HG02840 (cell line): ENCODE measurements at regions not wholly inside any gene's neighbourhood (a gene's known extent, or its start where the extent isn't known, plus 50 kb on each side); places are given as distances from the start of the nearest gene placed in this dataset.

Source experiments
- ATAC-seq: cut with Tn5 transposase; IDR thresholded peaks from one replicate; pipeline ENCODE4 v1.9.1; 2021; ENCODE audit warnings: mild to moderate bottlenecking, moderate library complexity, moderate number of reproducible peaks; ENCODE audit not compliant: unreplicated experiment, low FRiP score

DNA sequence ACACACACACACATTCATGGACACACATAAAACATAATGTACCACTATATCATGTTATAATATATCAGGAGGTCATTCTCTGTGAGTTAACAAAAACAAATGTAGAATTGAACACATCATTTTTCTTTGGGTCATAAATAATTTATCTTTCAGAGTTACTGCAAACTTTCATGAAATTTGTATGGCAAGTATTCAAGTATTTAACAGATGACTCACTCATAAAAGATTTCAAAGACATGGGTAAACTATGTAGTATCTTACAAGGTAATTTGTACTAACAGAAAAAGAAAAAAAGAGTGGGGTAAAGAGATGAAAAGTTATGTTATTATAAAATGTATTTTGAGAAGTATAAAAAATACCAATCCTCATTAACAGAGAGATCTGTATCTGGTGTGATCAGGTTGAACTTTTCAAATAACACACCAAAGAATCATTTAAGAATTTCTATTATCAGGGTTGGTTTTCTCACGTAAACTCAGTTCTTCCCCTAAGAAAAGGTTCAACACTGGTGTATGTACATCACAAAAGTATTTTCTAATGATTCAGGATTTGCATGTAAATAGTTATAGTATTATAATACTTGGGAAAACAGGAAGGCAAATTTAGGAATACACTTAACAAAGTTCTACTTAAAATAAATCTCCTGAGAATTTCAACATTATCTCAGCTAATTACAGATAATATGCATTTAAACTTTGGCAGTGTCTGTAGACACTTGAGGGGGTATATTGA is 933.1 kb upstream of the LRRN3 start:
- no peak for ATAC-seq

DNA sequence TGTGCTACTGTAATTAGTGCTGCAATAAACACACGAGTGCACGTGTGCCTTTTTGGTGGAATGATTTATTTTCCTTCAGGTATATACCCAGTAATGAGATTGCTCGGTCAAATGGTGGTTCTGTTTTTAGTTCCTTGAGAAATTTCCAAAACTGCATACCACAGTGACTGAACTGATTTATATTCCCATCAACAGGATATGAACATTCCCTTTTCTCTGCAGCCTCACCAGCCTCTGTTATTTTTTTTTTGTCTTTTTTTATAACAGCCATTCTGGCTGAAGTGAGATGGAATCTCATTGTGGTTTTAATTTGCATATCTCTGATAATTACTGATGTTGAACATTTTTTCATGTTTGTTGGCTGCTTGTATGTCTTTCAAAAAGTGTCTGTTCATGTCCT is 922.9 kb upstream of the LRRN3 start:
- ATAC-seq: no peak

DNA sequence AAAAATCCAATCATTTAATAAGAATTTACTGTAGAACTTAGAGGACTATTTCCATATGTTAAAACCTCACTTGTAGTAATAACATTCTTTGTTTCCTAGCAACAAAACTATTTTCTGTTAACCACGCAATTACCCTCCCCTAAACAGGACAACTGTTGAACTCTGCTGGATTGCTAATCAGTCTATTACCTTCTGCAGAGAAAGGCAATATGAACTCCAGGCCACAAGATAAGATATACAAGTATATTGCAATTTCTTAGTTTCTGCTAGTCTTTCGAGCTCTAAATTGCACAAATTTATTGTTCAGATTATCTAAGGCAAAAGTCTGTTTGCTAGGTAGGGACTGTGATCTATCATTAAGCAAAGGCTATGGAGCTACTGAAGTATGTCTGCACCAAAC is 920.1 kb upstream of the LRRN3 start:
- no peak for ATAC-seq

DNA sequence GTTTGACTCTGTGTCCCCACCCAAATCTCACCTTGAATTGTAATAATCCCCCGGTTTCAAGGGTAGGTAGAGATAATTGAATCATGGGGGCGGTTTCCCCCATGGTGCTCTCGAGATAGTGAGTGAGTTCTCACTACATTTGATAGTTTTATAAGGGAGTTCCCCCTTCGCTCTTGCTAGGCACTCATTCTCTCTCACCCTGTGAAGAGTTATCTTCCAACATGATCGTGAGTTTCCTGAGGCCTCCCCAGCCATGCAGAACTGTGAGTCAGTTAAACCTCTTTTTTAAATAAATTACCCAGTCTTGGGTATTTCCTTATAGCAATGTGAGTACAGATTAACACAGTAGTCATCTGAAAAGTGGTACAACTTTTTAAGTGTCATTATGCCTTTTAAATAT is 913.5 kb upstream of the LRRN3 start:
- ATAC-seq: no peak

DNA sequence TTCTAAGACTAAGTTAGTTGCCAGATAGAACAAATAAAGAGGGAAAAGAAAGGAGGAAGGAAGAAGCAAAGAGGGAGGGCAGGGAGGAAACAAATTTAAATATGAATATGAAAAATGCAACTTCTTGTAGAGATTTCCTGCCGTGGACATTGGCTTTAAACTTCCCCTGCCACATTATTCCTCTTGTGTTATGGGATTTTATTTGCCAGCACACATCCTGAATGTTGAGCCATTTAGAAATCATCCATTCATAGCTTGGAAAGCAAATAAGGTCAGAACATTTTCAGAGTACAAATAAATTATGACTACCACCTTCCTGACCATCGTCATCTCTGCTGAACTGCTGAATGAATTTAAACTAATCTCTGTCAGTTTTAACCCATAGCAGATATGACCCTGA is 911.9 kb upstream of the LRRN3 start:
- ATAC-seq: no peak

DNA sequence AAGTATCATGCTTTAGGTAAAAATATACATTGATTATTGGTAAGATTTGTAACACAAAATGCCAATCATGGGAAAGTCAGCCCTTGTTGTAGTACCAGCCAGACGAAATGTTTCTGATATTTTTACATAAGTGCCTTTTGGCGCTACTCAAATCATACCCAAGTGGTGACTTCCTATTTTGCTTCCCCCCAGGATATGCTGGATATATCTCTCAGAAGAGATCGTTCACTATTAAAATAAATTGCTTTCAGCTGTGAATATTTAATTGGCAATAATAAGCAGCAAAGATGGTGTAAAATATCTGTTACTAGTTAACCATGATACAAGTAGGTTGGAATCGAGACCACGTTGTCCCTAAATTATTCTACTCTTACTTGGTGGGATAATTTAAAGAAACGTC is 909.2 kb upstream of the LRRN3 start:
- ATAC-seq: no peak

DNA sequence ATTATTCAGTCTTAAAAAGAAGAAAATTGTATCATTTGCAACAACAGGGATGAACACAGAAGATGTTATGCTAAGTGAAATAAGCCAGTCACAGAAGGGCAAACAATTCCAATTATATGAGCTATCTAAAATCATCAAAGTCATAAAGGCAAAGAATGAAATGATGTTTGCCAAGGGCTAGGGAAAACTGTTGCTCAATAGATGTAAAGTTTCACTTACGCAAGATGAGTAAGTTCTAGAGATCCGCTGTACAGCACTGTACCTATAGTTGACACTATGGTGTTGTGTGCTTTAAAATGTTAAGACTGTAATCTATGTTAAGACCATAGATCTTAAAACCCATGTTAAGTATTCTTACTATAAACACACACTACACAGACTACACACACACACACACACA is 904.6 kb upstream of the LRRN3 start:
- no peak for ATAC-seq

DNA sequence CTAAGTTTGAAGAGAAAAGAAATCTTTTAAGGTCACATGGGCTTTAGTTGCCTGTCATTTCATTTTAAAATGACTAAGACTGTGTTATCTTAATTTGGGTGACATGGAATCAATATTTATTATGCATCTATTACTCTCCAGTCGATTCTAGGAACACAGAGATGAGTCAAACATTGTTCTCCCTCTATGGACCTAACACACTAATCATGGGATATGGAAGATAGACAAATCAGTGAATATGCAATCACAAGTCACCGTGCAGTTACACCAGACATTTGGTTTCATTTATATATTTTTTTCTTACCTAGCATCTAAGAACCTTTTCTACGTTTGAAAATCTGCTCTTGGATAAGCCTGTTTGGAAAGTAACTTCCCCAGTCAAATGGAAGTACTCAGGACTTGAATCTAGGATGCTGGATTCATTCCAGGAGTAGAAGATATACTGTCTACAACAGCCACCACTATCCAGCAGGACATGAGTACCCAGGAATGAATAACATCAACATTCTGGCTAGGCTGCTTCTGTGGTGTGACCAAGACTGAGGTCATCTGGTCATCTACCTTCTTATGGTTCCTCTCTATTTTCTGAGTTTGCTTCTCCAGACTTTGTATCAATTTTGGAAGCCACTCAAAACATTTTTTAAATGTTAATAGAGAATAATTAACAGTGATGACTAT is 902.9 kb upstream of the LRRN3 start:
- no peak for ATAC-seq

DNA sequence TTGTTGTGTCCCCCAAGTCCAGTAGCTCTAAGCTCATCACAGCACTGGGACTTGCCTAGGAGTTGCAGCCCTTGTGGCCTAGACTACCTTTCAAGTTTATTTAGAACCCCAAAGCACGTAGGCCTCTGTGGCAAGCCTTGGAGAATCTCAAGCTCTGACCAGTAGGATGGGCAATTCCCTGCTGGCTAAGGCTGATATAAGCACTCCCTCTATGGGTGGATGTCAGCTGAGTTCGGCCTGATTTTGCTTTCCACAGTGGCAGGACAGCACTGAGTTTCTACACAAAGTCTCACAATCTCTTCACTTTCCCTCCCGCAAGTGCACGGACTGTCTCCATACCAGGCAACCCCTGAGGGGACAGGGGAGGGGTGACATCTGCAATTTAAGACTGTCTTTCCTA is 886.4 kb upstream of the LRRN3 start:
- no peak for ATAC-seq

DNA sequence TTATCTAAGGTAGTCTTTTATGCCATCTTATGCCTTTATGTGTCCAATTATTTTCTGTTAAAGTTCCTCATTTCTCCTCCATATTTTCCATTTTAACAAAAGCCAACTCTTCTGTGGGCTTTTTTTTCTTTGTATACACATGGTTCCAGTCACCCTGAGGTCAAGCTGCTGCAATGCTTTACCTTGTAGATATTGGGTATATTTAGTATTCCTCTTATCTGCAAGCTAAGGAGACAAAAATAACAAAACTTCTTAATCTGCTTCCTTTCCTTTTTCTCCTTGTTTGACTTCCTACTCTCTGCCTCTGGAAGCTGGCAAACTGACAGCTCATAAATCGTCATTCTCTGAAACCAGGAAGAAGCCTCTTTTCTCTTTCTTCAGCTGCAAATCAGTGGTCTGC is 885.0 kb upstream of the LRRN3 start:
- no peak for ATAC-seq

DNA sequence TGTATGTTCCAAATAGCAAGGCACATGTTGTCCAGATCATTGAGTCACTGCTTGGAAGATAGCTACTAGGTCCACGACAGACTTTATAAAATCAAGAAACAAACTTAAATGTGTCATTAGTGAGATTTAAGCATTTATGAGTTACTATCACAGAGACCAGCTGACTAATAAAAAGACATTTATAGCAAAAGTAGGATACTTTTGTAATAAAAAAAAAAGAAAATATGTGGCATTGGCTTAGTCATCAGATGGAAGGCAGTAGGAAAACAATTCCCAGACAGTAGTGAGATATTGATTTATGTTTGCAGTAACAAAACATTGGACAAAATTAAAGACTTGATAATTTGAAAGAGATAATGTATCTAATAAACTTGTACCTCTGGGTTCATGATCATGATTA is 881.0 kb upstream of the LRRN3 start:
- ATAC-seq: no peak

DNA sequence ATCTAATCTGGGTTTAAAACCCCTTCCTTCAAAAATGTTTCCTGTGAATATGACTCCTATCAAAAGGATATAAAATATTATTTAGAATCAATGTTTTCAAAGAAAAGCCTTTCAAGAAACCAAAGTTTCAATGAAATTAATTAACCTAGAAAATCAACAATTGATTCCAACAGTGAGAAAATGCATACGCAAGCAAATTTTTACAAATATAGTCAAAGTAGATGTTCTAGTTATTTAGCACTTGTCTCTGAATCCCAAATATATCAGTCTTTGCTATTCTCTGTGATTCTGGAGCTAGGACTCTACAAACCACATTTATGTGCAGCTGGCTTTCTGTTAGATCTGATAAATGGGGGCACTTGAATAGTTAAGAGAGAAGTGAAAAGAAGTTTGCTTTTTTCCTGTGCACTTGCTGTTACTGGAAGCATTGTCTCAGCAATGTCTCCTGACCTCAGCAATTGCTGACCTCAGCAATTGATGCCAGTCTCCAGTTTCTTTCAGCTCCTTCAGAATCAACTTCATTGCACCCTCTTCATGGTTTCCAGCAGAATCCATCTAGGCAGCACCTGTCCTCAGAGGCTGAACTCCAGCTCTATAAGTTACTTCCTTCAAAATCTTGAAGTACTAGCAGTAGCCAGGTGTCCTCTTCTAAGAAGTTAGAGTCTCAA is 879.9 kb upstream of the LRRN3 start:
- no peak for ATAC-seq

DNA sequence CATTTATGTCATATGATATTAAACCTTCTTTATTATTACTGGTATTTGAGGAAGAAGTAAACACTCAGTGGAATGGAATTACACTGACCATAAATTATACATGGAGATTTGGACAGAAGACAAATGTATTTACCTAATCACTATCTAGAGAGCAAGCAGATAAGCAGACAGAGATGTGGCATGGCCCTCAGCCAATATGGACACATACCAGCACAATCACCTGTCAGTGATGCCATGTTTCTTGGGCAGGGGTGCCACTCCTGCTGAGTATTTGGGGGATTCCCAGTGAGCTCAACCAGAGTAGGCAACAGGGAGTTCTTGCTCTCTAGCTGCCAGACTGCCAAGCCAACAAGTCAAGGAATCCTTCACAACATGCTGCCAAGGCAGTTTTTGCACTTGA is 866.3 kb upstream of the LRRN3 start:
- ATAC-seq: no peak

DNA sequence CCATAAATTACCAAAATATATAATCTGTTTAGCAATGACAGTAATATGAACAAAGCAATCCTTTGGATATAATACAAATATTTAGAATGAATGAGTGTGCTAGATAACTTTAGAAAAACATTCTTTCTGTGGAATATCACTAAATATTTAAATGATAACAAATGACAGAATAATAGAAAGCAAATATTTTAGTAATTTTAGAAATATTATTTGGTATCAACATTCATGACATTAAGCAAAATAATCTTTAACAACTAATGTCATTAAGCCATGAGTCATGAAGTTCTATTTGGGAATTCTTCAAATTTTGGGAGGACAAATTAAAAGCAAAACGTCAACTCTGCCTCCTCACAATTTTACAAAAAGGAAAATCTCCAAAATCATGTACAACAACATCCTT is 844.8 kb upstream of the LRRN3 start:
- no peak for ATAC-seq

DNA sequence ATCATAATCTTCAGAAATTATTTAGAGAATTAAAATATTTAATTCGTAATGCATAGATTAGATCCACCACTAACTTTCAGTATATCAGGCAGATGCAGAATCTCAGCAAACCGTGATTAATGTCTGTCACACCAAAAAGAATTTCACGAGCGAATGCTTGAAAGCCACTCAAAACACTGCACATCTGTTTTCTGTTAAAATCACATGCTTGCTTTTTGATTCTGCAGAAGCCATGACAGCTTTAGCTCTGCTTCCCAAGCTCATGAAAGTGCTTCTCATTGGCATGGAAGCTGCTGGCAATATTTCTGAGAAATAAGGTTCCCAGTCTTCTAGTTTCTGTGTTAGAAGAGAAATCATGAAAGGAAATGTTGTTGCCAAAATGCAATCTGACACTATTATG is 837.8 kb upstream of the LRRN3 start:
- no peak for ATAC-seq

DNA sequence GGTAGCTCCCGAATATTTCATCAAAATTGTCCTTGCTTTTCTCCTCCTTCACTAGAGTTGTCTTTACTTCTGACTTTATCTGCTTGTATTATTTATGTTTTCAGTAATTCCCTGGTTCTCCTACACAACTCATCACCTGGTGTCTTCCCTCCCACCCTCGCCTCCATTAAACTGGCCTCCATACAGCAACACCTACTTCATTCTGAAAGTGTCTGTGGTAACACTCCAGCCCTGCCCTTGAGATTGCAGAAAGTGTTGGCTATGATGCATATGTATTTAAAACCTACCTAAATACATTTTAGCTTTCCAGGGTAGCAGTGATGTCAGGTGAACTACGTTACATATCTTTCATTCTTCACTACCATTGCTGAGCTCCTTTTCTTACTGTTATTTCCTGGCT is 833.3 kb upstream of the LRRN3 start:
- ATAC-seq: no peak

DNA sequence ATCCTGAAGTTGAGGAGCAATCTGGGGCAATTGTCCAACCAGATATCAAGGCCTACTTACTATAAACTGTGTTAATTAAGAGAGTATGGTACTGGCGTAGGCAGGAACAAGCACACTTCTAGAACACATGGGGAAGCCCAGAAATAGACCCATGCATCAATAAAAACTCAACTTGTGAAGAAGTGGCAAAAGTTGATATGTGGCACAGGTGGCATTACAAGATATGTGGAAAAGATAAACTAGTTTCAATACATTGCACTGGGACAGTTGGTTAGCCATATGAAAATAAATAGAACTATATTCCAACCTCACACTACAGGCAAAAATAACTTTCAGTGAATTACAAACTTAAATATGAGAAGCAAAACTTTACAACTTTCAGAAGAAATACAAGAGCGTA is 828.7 kb upstream of the LRRN3 start:
- no peak for ATAC-seq

DNA sequence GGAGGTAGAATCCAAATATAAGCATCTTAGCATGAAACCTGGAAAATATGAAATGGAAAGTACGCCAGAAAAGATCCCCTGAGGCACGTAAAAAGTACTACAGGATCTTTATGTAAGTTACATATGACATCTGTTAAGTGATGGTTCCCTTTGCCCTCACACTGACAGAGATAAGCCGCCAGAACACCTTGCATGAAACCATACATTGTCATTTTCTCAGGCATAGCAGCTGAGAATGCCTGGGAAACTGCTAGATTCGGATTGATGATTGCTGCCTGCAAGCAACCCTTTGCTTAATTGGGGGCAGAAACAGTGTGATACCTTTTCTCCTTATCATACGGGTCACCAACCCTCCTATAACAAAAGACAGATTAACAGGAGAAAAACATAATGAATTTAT is 826.6 kb upstream of the LRRN3 start:
- no peak for ATAC-seq

DNA sequence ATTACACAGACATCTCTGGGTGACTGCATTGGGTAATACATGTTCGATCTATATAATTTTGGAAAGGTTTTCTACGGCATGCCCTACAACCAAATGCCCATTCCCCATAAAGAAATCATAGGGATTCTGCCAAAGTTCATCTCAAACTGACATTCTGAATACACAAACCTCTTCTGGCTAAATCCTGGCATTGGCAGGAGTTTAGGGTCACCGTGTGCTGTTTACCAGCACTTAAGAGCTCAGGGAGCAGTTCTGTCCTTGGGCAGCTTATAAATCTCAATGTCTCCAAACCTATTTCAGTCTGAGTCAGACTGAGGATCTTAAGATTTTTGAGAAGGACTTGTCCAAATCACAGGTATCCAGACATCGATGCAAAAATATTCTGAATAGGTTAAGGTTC is 809.6 kb upstream of the LRRN3 start:
- no peak for ATAC-seq

DNA sequence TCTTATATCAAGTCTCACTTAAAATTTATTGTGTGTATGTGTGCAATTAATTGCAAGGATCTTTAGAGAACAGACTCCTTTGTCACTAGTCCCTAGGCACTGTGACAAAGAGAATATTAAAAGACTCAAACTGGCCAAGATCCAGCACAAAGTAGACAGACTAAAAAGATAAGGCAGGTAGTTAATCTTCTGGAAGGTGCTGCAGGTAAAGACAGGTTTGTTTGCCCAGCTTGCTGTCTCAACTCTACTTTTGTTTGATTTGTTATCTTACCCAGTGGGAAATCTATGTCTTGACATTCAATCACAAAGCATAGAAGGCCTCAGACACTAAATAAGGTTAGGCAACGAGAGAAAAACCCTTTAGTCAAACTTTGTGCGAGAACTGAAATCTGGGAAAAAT is 807.9 kb upstream of the LRRN3 start:
- no peak for ATAC-seq

DNA sequence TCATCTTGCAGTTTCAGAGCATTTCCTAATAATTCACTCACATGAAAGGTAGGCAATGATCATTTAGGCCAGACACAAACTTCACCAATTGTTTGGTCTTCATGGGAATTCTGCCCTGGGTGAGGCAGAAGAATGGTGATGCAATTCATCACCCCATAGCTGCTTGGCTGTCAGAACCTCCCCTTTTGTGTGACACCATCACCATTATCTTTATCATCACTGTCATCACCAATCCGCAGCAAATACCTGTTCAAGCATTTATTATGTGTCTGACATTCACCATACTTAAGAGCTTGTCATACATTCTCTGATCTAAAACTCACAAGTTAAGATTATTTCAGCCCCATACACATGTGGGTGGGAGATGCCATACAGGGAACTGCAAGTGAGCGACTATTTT is 799.5 kb upstream of the LRRN3 start:
- ATAC-seq: no peak

DNA sequence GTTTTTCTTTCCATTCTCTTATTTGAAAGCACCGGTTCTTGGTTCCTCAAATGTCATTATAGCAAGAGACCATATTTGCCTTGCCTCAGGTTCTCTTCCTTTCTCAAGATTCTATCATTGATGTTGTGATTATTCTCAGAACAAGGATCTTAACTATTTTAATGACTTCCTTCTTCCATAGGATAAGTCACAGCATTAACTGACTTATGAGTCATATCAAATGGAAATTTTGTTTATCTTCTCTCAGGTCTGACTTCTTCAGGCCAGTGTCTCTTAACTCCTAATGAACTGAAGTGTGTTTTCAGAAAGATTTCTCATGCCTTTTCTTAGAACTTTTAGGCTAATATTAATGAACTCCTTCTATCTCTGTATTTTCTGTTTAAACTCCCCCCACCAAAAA is 794.6 kb upstream of the LRRN3 start:
- ATAC-seq: no peak
